Body of pancreas (tissue), 4 donors: ENCODE measurements at regions not wholly inside any gene's neighbourhood (a gene's known extent, or its start where the extent isn't known, plus 50 kb on each side); places are given as distances from the start of the nearest gene placed in this dataset.

Source experiments
- ATAC-seq: fragments of 150-250 bp; one replicate; pipeline ENCODE4 v1.9.1; 2016
- DNase-seq, 4 donors: peaks; one replicate each; pipeline ENCODE4 v3.0.0-alpha.2; 2019
- H3K27ac ChIP-seq, 4 donors: fragments of 200-600 bp; sonication (generic); 1 replicate in 3 of 4; 2 replicates in 1 of 4; pipeline versions ENCODE4 v1.5.1 to v1.6.1; 2016 to 2019; ENCODE audit warnings: mild to moderate bottlenecking in 1 of 4, mixed read lengths in 1 of 4, moderate library complexity in 1 of 4
- H3K27me3 ChIP-seq, 2 donors: fragments of 200-600 bp; sonication (generic); one replicate each; pipeline ENCODE4 v1.6.0; 2016; ENCODE audit warnings: mild to moderate bottlenecking in 1 of 2
- H3K36me3 ChIP-seq, 2 donors: fragments of 200-600 bp; sonication (generic); replicated peaks in 1 of 2; 2 replicates each; pipeline ENCODE4 v1.5.1; 2016; ENCODE audit warnings: low read depth in 2 of 2; ENCODE audit not compliant: insufficient read depth in 1 of 2
- H3K4me1 ChIP-seq: fragments of 200-600 bp; sonication (generic); one replicate; pipeline ENCODE4 v1.6.0; 2016
- H3K4me3 ChIP-seq, 2 donors: fragments of 200-600 bp; sonication (generic); 1 replicate in 1 of 2; 2 replicates in 1 of 2; pipeline ENCODE4 v1.5.1; 2016 to 2019
- H3K9me3 ChIP-seq, 3 donors: fragments of 200-600 bp; sonication (generic); 1 replicate in 2 of 3; 2 replicates in 1 of 3; pipeline ENCODE4 v1.5.1; 2016
- POLR2A ChIP-seq, 3 donors: fragments of 450-650 bp; IDR thresholded peaks; one replicate each; pipeline ENCODE4 v1.6.1; 2016; ENCODE audit warnings: antibody characterized with exemption in 3 of 3, mild to moderate bottlenecking in 2 of 3
- WGBS, 2 donors: methylation state at CpG; one replicate each; pipeline ENCODE4 v1.1.5; 2017; 5-methylcytosine and 5-hydroxymethylcytosine counted together
- intact Hi-C: fragments of 100-400 bp; cut with DNase I; formaldehyde crosslinking; loops from one replicate; pipeline ENCODE4 v1.15.1; 2023
- TF ChIP-seq, protein P1 (sequence below), 7 experiments: fragments of 450-650 bp in 4 of 7; fragments of 200-600 bp in 3 of 7; sonication (generic) in 3 of 7; IDR thresholded peaks; one replicate each; pipeline ENCODE4 v1.5.1; 2016 to 2019; ENCODE audit warnings: antibody characterized with exemption in 7 of 7

DNA sequence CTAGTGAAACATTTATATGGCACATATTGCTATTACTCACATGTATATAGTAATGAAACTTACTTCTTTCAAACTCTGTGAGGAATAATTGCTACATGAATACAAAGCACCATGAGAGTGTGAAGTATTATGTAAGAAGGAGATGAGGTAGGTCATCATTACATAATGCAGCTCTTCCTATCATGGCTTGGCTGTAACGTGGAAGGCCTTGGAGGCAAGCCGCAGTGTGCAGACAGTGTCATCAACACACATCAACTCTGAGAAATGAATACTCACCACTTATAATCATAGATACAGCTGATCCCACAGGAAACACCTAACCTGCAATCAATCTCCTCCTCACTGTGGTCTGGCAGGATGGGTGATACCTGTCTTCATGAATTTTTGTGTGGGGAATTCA lies 49.9 kb upstream of the CCDC91 start:
- no peaks in the 10 kb centered on the region for H3K4me1 ChIP-seq
- intact Hi-C loops: no loop called here
- no peak for ATAC-seq
- DNase-seq: no peak
- H3K36me3 ChIP-seq: no peaks in the 10 kb centered on the region
- H3K4me3 ChIP-seq: no peak overlapping the region
- H3K9me3 ChIP-seq: no peaks in the 10 kb centered on the region
- no peak for TF ChIP-seq POLR2A (IDR thresholded peaks at IDR 0.05)
- TF ChIP-seq, protein P1, sequence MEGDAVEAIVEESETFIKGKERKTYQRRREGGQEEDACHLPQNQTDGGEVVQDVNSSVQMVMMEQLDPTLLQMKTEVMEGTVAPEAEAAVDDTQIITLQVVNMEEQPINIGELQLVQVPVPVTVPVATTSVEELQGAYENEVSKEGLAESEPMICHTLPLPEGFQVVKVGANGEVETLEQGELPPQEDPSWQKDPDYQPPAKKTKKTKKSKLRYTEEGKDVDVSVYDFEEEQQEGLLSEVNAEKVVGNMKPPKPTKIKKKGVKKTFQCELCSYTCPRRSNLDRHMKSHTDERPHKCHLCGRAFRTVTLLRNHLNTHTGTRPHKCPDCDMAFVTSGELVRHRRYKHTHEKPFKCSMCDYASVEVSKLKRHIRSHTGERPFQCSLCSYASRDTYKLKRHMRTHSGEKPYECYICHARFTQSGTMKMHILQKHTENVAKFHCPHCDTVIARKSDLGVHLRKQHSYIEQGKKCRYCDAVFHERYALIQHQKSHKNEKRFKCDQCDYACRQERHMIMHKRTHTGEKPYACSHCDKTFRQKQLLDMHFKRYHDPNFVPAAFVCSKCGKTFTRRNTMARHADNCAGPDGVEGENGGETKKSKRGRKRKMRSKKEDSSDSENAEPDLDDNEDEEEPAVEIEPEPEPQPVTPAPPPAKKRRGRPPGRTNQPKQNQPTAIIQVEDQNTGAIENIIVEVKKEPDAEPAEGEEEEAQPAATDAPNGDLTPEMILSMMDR (IDR thresholded peaks at IDR 0.05): no peak
- H3K27ac ChIP-seq: no peak overlapping the region
- H3K27me3 ChIP-seq: no peaks in the 10 kb centered on the region
- 85 to 90% methylated on average over 2 of the region's 2 CpGs for WGBS, 2 donors
